ENCODE measurements at regions not wholly inside any gene's neighbourhood (a gene's known extent, or its start where the extent isn't known, plus 50 kb on each side); places are given as distances from the start of the nearest gene placed in this dataset.

DNA sequence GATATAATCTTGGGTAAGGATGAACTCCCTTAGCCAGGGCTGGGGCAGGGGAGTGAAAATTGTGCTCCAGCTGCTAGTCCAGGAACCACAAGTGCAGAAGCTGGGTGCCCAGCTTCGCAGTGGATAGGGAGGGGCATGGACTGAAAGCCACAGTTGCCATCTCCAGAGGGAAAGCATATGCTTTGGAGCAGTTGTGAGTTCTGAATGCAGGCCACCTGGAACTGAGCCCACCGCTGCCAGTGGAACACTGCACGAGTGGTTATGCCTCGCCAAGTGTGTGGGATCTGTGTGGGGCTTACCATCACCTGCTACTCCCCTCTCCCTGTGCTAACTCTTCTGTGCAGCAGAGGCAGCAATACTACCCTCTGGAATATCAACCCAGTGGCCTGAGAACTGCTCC, 158.4 kb upstream of the DPT start:
- Histone ChIP-seq H4K20me1 (ENCODE audit: insufficient read depth, low read length) (no peaks in the 10 kb centered on the region), H3K4me1 (ENCODE audit: insufficient read depth, low read length) (peaks cover 15% of the 10 kb centered on the region), H3K9me3 (ENCODE audit: low read length) (peaks cover 9% of the 10 kb centered on the region; the same call in 1 of the 2 replicates), H3K27me3 (ENCODE audit: control insufficient read depth in 1 of 2, insufficient read depth in 2 of 2, low read length in 2 of 2) (peaks cover 0 to 4% of the 10 kb centered on the region in 2 experiments; a peak in 1 of 5 replicates), H3K9ac (ENCODE audit: insufficient read depth, low read depth, low read length) (no peak overlapping the region), H3K4me2 (ENCODE audit: low read depth, low read length) (no peak overlapping the region), H2AFZ (ENCODE audit: low read length) (no peak overlapping the region), H3K79me2 (ENCODE audit: insufficient read depth, low read length) (no peaks in the 10 kb centered on the region), H3K27ac (ENCODE audit: extremely low read length, insufficient read depth, low read length) (no peak overlapping the region), H3K36me3 (replicated peaks in 1 of 2; ENCODE audit: control insufficient read depth in 1 of 2, insufficient read depth in 2 of 2, low read length in 2 of 2) (no peaks in the 10 kb centered on the region), H3K4me3 (replicated peaks in 1 of 3; ENCODE audit: insufficient read depth in 1 of 3, low read depth in 2 of 3, low read length in 3 of 3) (no peak overlapping the region)
- no peak for DNase-seq (ENCODE audit: low spot score)
- no peak for FAIRE-seq
- intact Hi-C loops (cut with micrococcal nuclease; ENCODE audit: unreplicated experiment), result no loop called here
- no TSS peak for BruUV-seq (replicated peaks)
- ATAC-seq, result no peak
- CTCF ChIA-PET (ENCODE audit: low intra/inter-chr PET ratio, low total read pairs), result no interaction called here
- in situ Hi-C loops (cut with HindIII; ENCODE audit: extremely low pct_ligation_motif_present, low pct_unique_long_range_greater_than_20kb), result no loop called here
- 33% methylated on average over 3 of the region's 4 CpGs for WGBS (ENCODE audit: low lambda C conversion rate)
- POLR2A ChIA-PET, result no interaction called here
- TF ChIP-seq MZF1 (CRISPR knock-in tag; IDR thresholded peaks at IDR 0.05; ENCODE audit: borderline replicate concordance), result no peak
- TF ChIP-seq ZNF768 (CRISPR knock-in tag; IDR thresholded peaks at IDR 0.05), result no peak
- TF ChIP-seq ZNF589 (CRISPR knock-in tag; conservative IDR thresholded peaks at IDR 0.05), result no peak
- no peak for TF ChIP-seq RELA (CRISPR knock-in tag; IDR thresholded peaks at IDR 0.05)
- TF ChIP-seq CBX5 (CRISPR knock-in tag; IDR thresholded peaks at IDR 0.05; ENCODE audit: borderline replicate concordance), result no peak
- TF ChIP-seq ZBTB42 (CRISPR knock-in tag; IDR thresholded peaks at IDR 0.05), result no peak
- TF ChIP-seq KDM5A (IDR thresholded peaks at IDR 0.05; ENCODE audit: borderline replicate concordance, low read length), result no peak
- TF ChIP-seq IKZF1 (IDR thresholded peaks at IDR 0.05), result no peak
- no peak for TF ChIP-seq ONECUT2 (CRISPR knock-in tag; IDR thresholded peaks at IDR 0.05)
- no peak for TF ChIP-seq ZNF644 (CRISPR knock-in tag; IDR thresholded peaks at IDR 0.05; ENCODE audit: low read depth)
- TF ChIP-seq NAIF1 (CRISPR knock-in tag; IDR thresholded peaks at IDR 0.05; ENCODE audit: borderline replicate concordance), result no peak
- no peak for TF ChIP-seq ASH2L (IDR thresholded peaks at IDR 0.05; ENCODE audit: insufficient read length, low read depth, low read length)
- TF ChIP-seq, protein P1, sequence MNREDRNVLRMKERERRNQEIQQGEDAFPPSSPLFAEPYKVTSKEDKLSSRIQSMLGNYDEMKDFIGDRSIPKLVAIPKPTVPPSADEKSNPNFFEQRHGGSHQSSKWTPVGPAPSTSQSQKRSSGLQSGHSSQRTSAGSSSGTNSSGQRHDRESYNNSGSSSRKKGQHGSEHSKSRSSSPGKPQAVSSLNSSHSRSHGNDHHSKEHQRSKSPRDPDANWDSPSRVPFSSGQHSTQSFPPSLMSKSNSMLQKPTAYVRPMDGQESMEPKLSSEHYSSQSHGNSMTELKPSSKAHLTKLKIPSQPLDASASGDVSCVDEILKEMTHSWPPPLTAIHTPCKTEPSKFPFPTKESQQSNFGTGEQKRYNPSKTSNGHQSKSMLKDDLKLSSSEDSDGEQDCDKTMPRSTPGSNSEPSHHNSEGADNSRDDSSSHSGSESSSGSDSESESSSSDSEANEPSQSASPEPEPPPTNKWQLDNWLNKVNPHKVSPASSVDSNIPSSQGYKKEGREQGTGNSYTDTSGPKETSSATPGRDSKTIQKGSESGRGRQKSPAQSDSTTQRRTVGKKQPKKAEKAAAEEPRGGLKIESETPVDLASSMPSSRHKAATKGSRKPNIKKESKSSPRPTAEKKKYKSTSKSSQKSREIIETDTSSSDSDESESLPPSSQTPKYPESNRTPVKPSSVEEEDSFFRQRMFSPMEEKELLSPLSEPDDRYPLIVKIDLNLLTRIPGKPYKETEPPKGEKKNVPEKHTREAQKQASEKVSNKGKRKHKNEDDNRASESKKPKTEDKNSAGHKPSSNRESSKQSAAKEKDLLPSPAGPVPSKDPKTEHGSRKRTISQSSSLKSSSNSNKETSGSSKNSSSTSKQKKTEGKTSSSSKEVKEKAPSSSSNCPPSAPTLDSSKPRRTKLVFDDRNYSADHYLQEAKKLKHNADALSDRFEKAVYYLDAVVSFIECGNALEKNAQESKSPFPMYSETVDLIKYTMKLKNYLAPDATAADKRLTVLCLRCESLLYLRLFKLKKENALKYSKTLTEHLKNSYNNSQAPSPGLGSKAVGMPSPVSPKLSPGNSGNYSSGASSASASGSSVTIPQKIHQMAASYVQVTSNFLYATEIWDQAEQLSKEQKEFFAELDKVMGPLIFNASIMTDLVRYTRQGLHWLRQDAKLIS (CRISPR knock-in tag; IDR thresholded peaks at IDR 0.05), result no peak
- TF ChIP-seq, protein P2, sequence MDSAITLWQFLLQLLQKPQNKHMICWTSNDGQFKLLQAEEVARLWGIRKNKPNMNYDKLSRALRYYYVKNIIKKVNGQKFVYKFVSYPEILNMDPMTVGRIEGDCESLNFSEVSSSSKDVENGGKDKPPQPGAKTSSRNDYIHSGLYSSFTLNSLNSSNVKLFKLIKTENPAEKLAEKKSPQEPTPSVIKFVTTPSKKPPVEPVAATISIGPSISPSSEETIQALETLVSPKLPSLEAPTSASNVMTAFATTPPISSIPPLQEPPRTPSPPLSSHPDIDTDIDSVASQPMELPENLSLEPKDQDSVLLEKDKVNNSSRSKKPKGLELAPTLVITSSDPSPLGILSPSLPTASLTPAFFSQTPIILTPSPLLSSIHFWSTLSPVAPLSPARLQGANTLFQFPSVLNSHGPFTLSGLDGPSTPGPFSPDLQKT (CRISPR knock-in tag; IDR thresholded peaks at IDR 0.05; ENCODE audit: borderline replicate concordance), result no peak
- no peak for TF ChIP-seq ZNF546 (CRISPR knock-in tag; conservative IDR thresholded peaks at IDR 0.05)
